HEK293 (cell line): ENCODE measurements at regions not wholly inside any gene's neighbourhood (a gene's known extent, or its start where the extent isn't known, plus 50 kb on each side); places are given as distances from the start of the nearest gene placed in this dataset.

Source experiments
- CTCF ChIP-seq: fragments of 450-650 bp; formaldehyde crosslinking; IDR thresholded peaks from 2 replicates; pipeline ENCODE4 v1.5.1; 2016; ENCODE audit warnings: missing biosample characterization, missing genetic modification characterization
- YY1 ChIP-seq: fragments of 450-650 bp; formaldehyde crosslinking; IDR thresholded peaks from 2 replicates; pipeline ENCODE4 v1.5.1; 2018; ENCODE audit warnings: missing biosample characterization, missing genetic modification characterization
- ZNF311 ChIP-seq: fragments of 450-650 bp; formaldehyde crosslinking; IDR thresholded peaks from 2 replicates; pipeline ENCODE4 v1.5.1; 2017; ENCODE audit warnings: missing biosample characterization, missing genetic modification characterization, borderline replicate concordance

- TF ChIP-seq CTCF (no peak), YY1 (no peak), ZNF311 (tag by site-specific recombination) (no peak)
These were observed 281.8 kb downstream of the BARHL2 start for GRCh38 chr1:90435351-90435750.
